ENCODE measurements at regions not wholly inside any gene's neighbourhood (a gene's known extent, or its start where the extent isn't known, plus 50 kb on each side); places are given as distances from the start of the nearest gene placed in this dataset.
"Not testable (repeated sequence)": the region's sequence is repeated elsewhere in the genome, so short reads cannot be mapped to it uniquely, and the experiment has no call there.

DNA sequence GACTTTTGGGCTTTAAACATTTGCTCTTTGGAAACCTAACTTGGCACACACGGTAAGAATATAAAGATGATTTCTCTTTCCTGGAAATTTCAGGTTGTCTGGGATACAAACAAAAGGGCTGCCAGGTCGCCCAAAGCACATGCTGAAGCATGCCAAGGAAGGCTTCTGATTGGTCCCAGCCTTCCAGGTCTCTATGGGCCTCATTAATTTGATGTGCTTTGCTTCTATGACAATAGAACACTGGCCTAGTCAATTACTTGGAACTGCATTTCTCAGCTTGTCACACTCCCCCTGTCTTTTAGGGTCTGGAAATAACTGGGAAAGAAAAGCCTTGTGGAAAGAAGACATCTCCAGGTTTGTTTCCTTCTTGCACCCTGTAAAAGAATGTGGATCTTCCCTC, 228.9 kb downstream of the ADCYAP1 start:
- H3K36me3 Mint-ChIP-seq = no peaks in the 10 kb centered on the region
- H3K4me3 ChIP-seq (ENCODE audit: low read length in 2 of 2) = no peak overlapping the region
- H3K4me1 Mint-ChIP-seq = no peaks in the 10 kb centered on the region
- no peak overlapping the region for H3K27ac Mint-ChIP-seq
- H3K27ac ChIP-seq (ENCODE audit: low read depth, low read length) = no peak overlapping the region
- no peaks in the 10 kb centered on the region for H3K27me3 ChIP-seq (ENCODE audit: insufficient read depth, low read length)
- ChIA-PET POLR2A (ENCODE audit: partially characterized antibody) (no interaction called here), CTCF (ENCODE audit: partially characterized antibody) (no interaction called here)
- intact Hi-C loops (cut with micrococcal nuclease) = no loop called here
- no peaks in the 10 kb centered on the region for H3K9me3 ChIP-seq (ENCODE audit: control insufficient read depth in 1 of 2, low read length in 2 of 2)
- no peak for DNase-seq
- no peaks in the 10 kb centered on the region for H3K27me3 Mint-ChIP-seq
- H3K9me3 Mint-ChIP-seq = peaks cover 0 to 4% (median 3%) of the 10 kb centered on the region in 8 donors
- no peaks in the 10 kb centered on the region for H3K36me3 ChIP-seq (ENCODE audit: insufficient read depth, low read length)
- H3K4me1 ChIP-seq (ENCODE audit: insufficient read depth, low read length) = no peaks in the 10 kb centered on the region
- H3K4me3 Mint-ChIP-seq = no peak overlapping the region

- intact Hi-C loops (cut with micrococcal nuclease) = no loop called here
- Mint-ChIP-seq H3K27ac (no peak overlapping the region), H3K27me3 (no peaks in the 10 kb centered on the region), H3K4me3 (no peak overlapping the region), H3K9me3 (peaks cover 11 to 44% (median 27%) of the 10 kb centered on the region in 8 donors), H3K36me3 (no peaks in the 10 kb centered on the region), H3K4me1 (no peaks in the 10 kb centered on the region)
- ChIA-PET POLR2A (ENCODE audit: partially characterized antibody) (no interaction called here), CTCF (ENCODE audit: partially characterized antibody) (no interaction called here)
- Histone ChIP-seq H3K4me3 (ENCODE audit: low read length in 2 of 2) (no peak overlapping the region), H3K36me3 (ENCODE audit: insufficient read depth, low read length) (no peaks in the 10 kb centered on the region), H3K27me3 (ENCODE audit: insufficient read depth, low read length) (no peaks in the 10 kb centered on the region), H3K4me1 (ENCODE audit: insufficient read depth, low read length) (no peaks in the 10 kb centered on the region), H3K9me3 (ENCODE audit: control insufficient read depth in 1 of 2, low read length in 2 of 2) (no peaks in the 10 kb centered on the region), H3K27ac (ENCODE audit: low read depth, low read length) (no peak overlapping the region)
- no peak for DNase-seq
Measured at GRCh38 chr18:1147730-1148129, 243.1 kb downstream of the ADCYAP1 start.

DNA sequence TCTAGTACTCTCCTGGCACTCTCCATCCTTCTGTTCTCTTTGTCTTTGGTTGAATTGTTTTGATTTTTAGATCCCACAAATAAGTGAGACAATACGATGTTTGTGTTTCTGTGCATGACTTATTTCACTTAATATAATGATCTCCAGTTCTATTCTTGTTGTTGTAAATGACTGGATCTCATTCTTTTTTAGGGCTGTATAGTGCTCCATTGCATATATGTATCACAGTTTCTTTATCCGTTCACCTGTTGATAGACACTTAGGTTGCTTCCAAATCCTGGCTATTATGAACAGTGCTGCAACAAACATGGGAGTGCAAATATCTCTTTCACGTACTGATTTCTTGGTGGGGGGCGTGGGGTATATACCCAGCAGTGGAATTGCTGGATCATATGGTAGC, 245.0 kb downstream of the ADCYAP1 start:
- no peak overlapping the region for H3K4me3 ChIP-seq (ENCODE audit: low read length in 2 of 2)
- H3K36me3 ChIP-seq (ENCODE audit: insufficient read depth, low read length) = no peaks in the 10 kb centered on the region
- H3K27ac Mint-ChIP-seq = no peak overlapping the region
- intact Hi-C loops (cut with micrococcal nuclease) = no loop called here
- H3K4me1 Mint-ChIP-seq = no peaks in the 10 kb centered on the region
- H3K27me3 ChIP-seq (ENCODE audit: insufficient read depth, low read length) = no peaks in the 10 kb centered on the region
- peaks cover 8 to 24% (median 16%) of the 10 kb centered on the region in 8 donors for H3K9me3 Mint-ChIP-seq
- H3K27me3 Mint-ChIP-seq = no peaks in the 10 kb centered on the region
- H3K27ac ChIP-seq (ENCODE audit: low read depth, low read length) = no peak overlapping the region
- ChIA-PET CTCF (ENCODE audit: partially characterized antibody) (no interaction called here), POLR2A (ENCODE audit: partially characterized antibody) (no interaction called here)
- H3K36me3 Mint-ChIP-seq = no peaks in the 10 kb centered on the region
- no peaks in the 10 kb centered on the region for H3K4me1 ChIP-seq (ENCODE audit: insufficient read depth, low read length)
- no peak for DNase-seq
- no peak overlapping the region for H3K4me3 Mint-ChIP-seq
- H3K9me3 ChIP-seq (ENCODE audit: control insufficient read depth in 1 of 2, low read length in 2 of 2) = no peaks in the 10 kb centered on the region

- no peak for DNase-seq
- Mint-ChIP-seq H3K27ac (no peak overlapping the region), H3K36me3 (no peaks in the 10 kb centered on the region), H3K4me1 (no peaks in the 10 kb centered on the region), H3K27me3 (no peaks in the 10 kb centered on the region), H3K4me3 (no peak overlapping the region), H3K9me3 (peaks cover 8 to 24% (median 16%) of the 10 kb centered on the region in 8 donors)
- no peaks in the 10 kb centered on the region for H3K4me1 ChIP-seq (ENCODE audit: insufficient read depth, low read length)
- no peak overlapping the region for H3K27ac ChIP-seq (ENCODE audit: low read depth, low read length)
- POLR2A ChIA-PET (ENCODE audit: partially characterized antibody) = no interaction called here
- intact Hi-C loops (cut with micrococcal nuclease) = no loop called here
- H3K9me3 ChIP-seq (ENCODE audit: control insufficient read depth in 1 of 2, low read length in 2 of 2) = no peaks in the 10 kb centered on the region
- CTCF ChIA-PET (ENCODE audit: partially characterized antibody) = no interaction called here
- H3K4me3 ChIP-seq (ENCODE audit: low read length in 2 of 2) = no peak overlapping the region
- H3K36me3 ChIP-seq (ENCODE audit: insufficient read depth, low read length) = no peaks in the 10 kb centered on the region
- H3K27me3 ChIP-seq (ENCODE audit: insufficient read depth, low read length) = no peaks in the 10 kb centered on the region
Measured at GRCh38 chr18:1150344-1150743, 245.7 kb downstream of the ADCYAP1 start.

DNA sequence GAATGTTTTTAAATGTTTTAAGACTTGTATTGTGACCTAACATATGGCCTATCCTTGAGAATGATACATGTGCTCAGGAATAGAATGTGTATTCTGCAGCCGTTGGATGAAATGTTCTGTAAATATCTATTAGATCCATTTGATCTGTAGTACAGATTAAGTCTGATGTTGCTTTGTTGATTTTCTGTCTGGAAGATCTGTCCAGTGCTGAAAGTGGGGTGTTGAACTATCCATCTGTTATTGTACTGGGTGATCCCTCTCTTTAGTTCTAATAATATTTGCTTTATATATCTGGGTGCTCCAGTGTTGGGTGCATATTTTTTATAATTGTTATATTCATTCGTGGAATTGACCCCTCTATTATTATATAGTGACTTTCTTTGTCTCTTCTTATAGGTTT, 248.3 kb downstream of the ADCYAP1 start:
- H3K4me1 ChIP-seq (ENCODE audit: insufficient read depth, low read length); H3K4me3 ChIP-seq (ENCODE audit: low read length in 2 of 2); H3K27me3 Mint-ChIP-seq; H3K27me3 ChIP-seq (ENCODE audit: insufficient read depth, low read length); DNase-seq; H3K4me3 Mint-ChIP-seq; H3K4me1 Mint-ChIP-seq; H3K9me3 ChIP-seq (ENCODE audit: control insufficient read depth in 1 of 2, low read length in 2 of 2); H3K27ac Mint-ChIP-seq; CTCF ChIA-PET (ENCODE audit: partially characterized antibody); POLR2A ChIA-PET (ENCODE audit: partially characterized antibody); H3K36me3 Mint-ChIP-seq; H3K27ac ChIP-seq (ENCODE audit: low read depth, low read length); H3K36me3 ChIP-seq (ENCODE audit: insufficient read depth, low read length); intact Hi-C loops (cut with micrococcal nuclease): not testable (repeated sequence)
- peaks cover 5 to 17% (median 10%) of the 10 kb centered on the region in 8 donors for H3K9me3 Mint-ChIP-seq

DNA sequence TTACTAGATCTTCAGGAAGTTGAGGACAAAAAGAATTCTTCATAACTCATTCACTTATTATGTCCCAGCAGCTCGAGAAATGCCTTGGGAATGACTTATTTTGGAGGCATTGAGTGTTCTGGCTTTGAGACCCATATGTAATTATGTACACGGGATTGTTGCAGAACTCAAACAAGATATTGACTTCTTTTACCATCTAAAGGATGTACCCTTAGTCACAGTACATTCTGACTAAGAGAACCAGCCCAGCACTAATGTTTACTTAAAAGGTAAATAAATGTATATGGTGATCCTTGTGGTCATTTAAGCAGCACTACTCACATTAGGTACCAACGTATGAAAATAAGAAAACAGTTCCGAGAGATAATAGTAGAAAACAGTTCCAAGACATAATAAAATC, 268.9 kb downstream of the ADCYAP1 start:
- Mint-ChIP-seq H3K36me3 (no peaks in the 10 kb centered on the region), H3K4me1 (no peaks in the 10 kb centered on the region), H3K27me3 (no peaks in the 10 kb centered on the region), H3K4me3 (no peak overlapping the region), H3K27ac (no peak overlapping the region), H3K9me3 (peaks cover 0 to 13% (median 6%) of the 10 kb centered on the region in 8 donors)
- Histone ChIP-seq H3K27me3 (ENCODE audit: insufficient read depth, low read length) (no peaks in the 10 kb centered on the region), H3K9me3 (ENCODE audit: control insufficient read depth in 1 of 2, low read length in 2 of 2) (peaks cover 0 to 4% of the 10 kb centered on the region in 2 donors), H3K27ac (ENCODE audit: low read depth, low read length) (no peak overlapping the region), H3K36me3 (ENCODE audit: insufficient read depth, low read length) (no peaks in the 10 kb centered on the region), H3K4me1 (ENCODE audit: insufficient read depth, low read length) (no peaks in the 10 kb centered on the region), H3K4me3 (ENCODE audit: low read length in 2 of 2) (no peak overlapping the region)
- DNase-seq = no peak
- ChIA-PET CTCF (ENCODE audit: partially characterized antibody) (no interaction called here), POLR2A (ENCODE audit: partially characterized antibody) (no interaction called here)
- intact Hi-C loops (cut with micrococcal nuclease) = no loop called here

DNA sequence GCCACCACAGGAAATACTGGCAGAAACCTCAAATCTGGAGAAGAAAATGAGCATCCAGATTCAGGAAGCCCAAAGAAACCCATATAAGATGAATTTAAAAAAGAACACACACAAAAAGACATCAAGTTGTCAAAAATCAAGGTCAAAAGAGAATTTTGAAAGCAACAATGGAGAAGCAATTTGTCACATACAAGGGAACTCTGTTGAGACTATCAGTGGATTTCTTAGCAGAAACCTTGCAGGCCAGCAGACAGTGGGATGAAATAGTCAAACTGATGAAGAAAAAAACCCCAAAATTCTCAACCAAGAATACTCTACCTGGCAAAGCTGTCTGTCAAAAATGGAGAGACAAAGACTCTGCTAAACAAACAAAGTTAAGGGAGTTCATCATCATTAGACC, 272.6 kb downstream of the ADCYAP1 start:
- no peak overlapping the region for H3K4me3 Mint-ChIP-seq
- no peaks in the 10 kb centered on the region for H3K27me3 Mint-ChIP-seq
- no peaks in the 10 kb centered on the region for H3K4me1 ChIP-seq (ENCODE audit: insufficient read depth, low read length)
- no peaks in the 10 kb centered on the region for H3K36me3 ChIP-seq (ENCODE audit: insufficient read depth, low read length)
- H3K4me1 Mint-ChIP-seq = no peaks in the 10 kb centered on the region
- POLR2A ChIA-PET (ENCODE audit: partially characterized antibody) = no interaction called here
- peaks cover 0 to 4% of the 10 kb centered on the region in 2 donors for H3K9me3 ChIP-seq (ENCODE audit: control insufficient read depth in 1 of 2, low read length in 2 of 2)
- H3K27me3 ChIP-seq (ENCODE audit: insufficient read depth, low read length) = no peaks in the 10 kb centered on the region
- intact Hi-C loops (cut with micrococcal nuclease) = no loop called here
- CTCF ChIA-PET (ENCODE audit: partially characterized antibody) = no interaction called here
- no peak for DNase-seq
- H3K4me3 ChIP-seq (ENCODE audit: low read length in 2 of 2) = no peak overlapping the region
- H3K36me3 Mint-ChIP-seq = no peaks in the 10 kb centered on the region
- H3K9me3 Mint-ChIP-seq = peaks cover 0 to 18% (median 13%) of the 10 kb centered on the region in 8 donors
- H3K27ac Mint-ChIP-seq = peak overlapping the region in 1 of 7 donors; percentile 8
- no peak overlapping the region for H3K27ac ChIP-seq (ENCODE audit: low read depth, low read length)

GRCh38 chr18:1191341-1191740, 286.7 kb downstream of the ADCYAP1 start:
- Mint-ChIP-seq H3K4me3 (no peak overlapping the region), H3K27me3 (no peaks in the 10 kb centered on the region), H3K9me3 (peaks cover 5 to 31% (median 14%) of the 10 kb centered on the region in 8 donors), H3K36me3 (no peaks in the 10 kb centered on the region), H3K27ac (no peak overlapping the region), H3K4me1 (no peaks in the 10 kb centered on the region)
- CTCF ChIA-PET (ENCODE audit: partially characterized antibody) = no interaction called here
- H3K4me3 ChIP-seq (ENCODE audit: low read length in 2 of 2) = no peak overlapping the region
- no peaks in the 10 kb centered on the region for H3K36me3 ChIP-seq (ENCODE audit: insufficient read depth, low read length)
- intact Hi-C loops (cut with micrococcal nuclease) = no loop called here
- no peak for DNase-seq
- no peak overlapping the region for H3K27ac ChIP-seq (ENCODE audit: low read depth, low read length)
- POLR2A ChIA-PET (ENCODE audit: partially characterized antibody) = no interaction called here
- H3K27me3 ChIP-seq (ENCODE audit: insufficient read depth, low read length) = no peaks in the 10 kb centered on the region
- peaks cover 0 to 4% of the 10 kb centered on the region in 2 donors for H3K9me3 ChIP-seq (ENCODE audit: control insufficient read depth in 1 of 2, low read length in 2 of 2)
- no peaks in the 10 kb centered on the region for H3K4me1 ChIP-seq (ENCODE audit: insufficient read depth, low read length)
